ENCODE measurements at regions not wholly inside any gene's neighbourhood (a gene's known extent, or its start where the extent isn't known, plus 50 kb on each side); places are given as distances from the start of the nearest gene placed in this dataset.

DNA sequence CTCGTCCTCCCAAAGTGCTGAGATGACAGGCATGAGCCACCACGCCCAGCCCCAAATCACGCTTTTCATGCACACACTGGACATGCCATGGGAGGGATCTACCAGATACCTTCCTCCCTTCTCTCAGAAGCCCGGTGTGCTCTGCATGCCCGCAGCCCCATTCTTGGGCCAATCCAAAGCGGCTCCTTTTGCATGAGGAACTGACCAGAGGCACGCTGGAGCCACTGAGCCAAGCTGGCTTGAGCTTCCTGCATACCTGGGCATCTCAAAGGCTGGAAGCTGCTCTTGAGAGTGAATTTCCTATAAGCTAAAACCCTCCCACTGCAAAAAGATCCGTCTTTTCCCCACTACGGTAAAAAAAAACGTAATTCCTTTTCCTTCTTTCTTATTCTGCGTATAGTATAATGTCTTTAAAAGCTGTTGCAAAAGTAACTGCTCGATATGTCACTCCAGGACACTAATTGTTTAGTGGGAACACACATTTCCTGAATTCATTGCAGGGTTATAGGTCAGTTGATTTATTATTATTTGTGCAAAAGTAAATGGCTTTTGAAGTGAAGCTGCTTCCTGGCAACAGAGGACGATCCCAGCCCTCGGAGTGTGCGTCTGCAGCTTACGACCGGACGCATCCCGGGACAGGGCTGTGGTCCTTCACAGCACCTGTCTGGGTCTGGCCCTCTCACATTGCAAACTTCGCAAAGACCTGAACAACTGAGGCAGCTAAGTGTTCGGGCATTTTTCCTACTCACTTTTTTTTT is 61.8 kb upstream of the ETS2 start:
- no peak for DNase-seq

DNA sequence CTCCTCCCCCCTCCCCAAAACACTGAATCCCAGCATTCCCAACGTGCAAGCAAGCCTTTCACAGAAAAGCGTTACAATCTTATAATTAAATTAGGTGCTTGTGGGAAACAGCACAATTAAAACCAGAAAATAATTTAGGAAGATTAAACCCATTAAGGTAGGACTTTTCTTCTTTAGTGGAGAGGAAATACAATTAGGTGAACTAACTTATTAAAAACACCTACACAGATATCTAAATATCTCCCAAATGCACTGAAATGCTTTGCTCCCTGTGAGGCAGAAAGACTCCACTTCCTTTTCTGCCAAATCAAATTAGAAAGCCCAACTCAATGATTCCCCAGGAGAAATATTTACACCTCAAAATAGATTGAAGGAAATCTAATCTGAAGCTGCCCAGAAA is 60.9 kb upstream of the ETS2 start:
- DNase-seq = no peak

DNA sequence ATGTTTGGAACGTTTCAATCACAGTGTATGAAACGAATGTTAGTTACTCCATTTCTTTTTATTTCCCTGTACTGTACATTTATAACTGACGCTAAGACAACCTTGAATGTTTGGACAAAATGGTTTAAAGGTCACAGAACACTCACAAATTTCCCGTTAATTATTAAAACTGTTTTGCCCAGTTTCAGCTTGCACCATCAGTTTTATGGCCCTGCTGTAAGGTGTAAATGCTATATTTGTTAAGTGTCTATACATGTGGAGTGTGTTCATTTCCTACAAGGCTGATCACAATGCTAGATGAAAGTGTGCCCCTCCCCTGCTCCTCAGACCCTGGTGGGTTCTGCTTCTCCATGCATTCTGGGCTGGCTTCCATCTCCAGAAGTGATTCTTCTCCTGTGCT is 57.9 kb upstream of the ETS2 start:
- DNase-seq = no peak

DNA sequence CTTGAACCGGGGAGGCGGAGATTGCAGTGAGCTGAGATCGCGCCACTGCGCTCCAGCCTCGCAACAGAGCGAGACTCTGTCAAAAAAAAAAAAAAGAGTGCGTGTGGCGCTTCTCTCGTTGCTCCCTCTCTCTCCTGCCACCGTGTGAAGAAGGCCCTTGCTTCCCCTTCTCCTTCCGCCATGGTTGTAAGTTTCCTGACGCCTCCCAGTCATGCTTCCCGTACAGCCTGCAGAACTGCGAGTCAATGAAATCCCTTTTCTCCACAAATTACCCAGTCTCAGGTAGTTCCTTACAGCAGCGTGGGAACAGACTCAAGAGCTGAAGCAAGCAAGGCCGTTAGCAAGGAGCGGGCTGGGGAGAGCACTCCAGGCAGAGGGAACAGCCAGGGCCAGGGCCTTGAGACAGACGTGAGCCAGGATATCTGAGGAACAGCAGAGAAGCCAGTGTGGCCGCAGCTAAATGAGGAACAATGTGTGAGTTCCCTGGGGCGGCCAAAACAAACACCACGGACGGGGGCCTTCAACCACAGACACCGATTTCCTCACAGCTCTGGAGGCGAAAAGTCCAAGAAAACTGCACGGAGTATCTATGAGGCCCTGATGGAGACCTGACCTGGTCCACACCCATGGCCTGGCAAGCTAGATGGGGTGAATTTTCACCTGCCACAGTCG is 54.2 kb upstream of the ETS2 start:
- no peak for DNase-seq

DNA sequence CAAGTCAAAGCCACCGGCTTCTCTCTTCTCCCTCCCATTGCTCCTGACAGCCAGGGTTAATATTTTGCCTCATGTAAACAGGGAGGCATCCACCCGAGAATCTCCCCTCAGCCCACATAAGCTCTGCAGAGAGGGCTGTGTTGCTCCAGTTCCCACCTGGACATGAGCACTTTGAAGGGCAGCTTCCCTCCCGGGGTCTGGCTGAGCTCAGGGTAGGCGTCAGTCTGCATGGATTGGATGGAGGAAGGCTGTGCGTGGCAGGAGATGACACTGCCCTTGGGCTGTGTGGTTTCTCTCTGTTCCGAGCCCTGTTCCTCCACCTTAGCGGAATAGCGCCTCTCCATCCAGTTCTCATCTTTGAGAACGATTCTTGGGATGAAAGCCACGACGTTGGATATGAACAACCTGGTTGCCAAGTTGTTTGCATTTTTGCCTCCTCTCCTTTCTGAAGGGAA is 53.7 kb upstream of the ETS2 start:
- no peak for DNase-seq

DNA sequence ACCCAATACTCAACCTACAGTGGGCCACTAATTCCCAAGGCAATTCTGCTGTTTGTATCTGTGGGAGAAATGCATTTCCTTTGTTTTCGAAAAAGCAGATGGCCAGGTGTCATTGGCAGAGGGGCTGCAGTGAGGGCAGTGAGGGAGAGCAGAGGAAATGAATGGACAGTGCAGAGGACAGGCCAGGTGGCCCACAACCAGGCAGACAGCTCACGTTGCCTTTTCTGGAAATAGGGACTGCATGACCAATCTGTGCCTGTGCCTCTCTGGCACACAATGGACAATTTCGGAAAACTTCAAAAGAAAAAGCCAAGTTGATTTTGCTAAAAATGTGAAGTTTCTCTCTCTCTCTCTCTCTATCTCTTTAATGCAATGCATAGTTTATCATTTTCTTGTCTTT is 52.6 kb upstream of the ETS2 start:
- no peak for DNase-seq

DNA sequence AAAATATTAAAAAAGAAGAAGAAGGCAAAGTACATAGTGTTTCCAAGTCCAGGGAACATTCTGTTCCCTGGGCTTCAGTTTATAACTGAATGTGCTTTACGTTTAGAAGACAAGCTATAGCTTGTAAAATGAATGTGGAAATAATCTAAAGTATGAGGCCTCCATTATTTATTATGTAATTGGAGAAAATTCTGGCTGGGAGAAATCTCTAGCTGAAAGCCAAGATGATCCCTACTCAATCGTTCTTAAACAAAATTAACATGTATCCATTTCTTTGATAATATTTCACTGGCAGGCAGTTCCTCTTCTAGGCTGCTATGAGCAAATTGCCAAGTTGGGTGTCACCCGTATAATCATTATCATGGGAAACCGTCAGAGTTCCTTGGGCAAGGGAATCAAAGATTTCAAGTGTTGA is 52.2 kb upstream of the ETS2 start:
- DNase-seq = no peak
